GM12873 (cell line): ENCODE measurements at regions not wholly inside any gene's neighbourhood (a gene's known extent, or its start where the extent isn't known, plus 50 kb on each side); places are given as distances from the start of the nearest gene placed in this dataset.

Source experiments
- CTCF ChIP-seq: IDR thresholded peaks from 2 replicates; pipeline ENCODE4 v1.5.1; 2012; ENCODE audit warnings: low read depth, mild to moderate bottlenecking, moderate library complexity, low read length, control low read depth; ENCODE audit not compliant: insufficient read depth; ENCODE audit errors: missing control alignments

- TF ChIP-seq CTCF: no peak
Measured at GRCh38 chr12:77496714-77497113, 334.0 kb upstream of the NAV3 start.

DNA sequence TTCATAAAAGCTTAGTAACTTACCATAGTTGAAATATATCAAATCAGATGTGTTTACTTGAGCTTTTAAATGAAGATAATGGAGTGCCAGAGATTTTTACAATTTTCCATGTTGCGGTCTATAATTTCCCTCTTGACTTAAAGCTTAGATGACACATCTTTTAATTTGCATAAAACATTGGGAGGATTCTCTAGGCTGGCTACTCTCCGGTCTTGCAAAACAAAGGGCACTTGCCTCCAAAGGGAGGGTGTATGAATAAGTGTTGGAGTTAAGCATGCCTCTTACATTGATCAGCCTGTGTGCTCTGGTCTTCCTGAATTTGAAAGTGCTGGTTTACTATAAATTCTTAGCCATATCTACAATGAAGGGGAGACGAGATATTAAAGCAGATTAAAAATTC lies 336.4 kb upstream of the NAV3 start:
- no peak for TF ChIP-seq CTCF

DNA sequence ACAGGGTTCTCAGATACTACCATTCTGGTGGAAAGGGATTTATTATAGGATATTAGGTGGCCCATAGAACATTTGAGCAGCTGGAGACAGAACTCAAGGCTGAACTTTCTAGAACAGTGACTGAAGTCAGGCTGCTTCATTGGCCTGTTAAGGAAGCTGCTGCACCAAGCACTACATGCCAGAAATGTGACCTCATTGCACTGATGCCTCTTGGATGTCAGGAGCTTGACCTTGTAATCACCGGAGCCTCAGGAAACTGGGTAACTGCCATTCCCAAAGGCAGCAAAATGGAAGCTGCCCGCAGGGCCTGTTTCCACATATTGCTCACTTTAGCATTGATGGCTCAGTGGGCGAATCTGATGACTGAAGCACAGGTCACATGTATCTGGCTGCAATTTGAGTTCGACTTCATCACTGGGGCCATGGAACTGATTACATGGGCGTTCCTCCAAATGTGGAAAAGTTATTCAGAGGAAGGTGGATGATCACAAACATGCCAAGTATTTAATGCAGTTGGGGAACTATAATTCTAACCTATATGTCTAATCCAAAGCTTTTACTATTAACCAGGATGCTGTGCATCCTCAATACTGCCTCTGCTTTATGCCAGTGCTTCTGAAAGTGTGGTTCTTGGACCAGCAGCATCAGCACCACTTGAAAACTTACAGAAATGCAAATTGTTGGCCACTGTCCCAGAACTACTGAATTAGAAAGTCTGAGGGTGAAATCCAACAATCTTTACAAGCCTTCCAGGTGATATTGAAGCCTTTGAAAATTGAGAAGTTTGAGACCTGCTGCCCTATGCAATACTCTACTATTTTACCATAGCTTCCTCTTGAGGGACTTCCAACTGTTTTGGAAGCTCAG lies 337.2 kb upstream of the NAV3 start:
- TF ChIP-seq CTCF: no peak

- no peak for TF ChIP-seq CTCF
Measured at GRCh38 chr12:77492536-77492935, 338.2 kb upstream of the NAV3 start.

- no peak for TF ChIP-seq CTCF
Measured at GRCh38 chr12:77489331-77489970, 341.2 kb upstream of the NAV3 start.

GRCh38 chr12:77488041-77488620 lies 342.6 kb upstream of the NAV3 start:
- TF ChIP-seq CTCF: no peak

GRCh38 chr12:77486872-77487271 lies 343.8 kb upstream of the NAV3 start:
- no peak for TF ChIP-seq CTCF
